B cell (primary cell): ENCODE measurements at regions not wholly inside any gene's neighbourhood (a gene's known extent, or its start where the extent isn't known, plus 50 kb on each side); places are given as distances from the start of the nearest gene placed in this dataset.

Experiments
- ATAC-seq: fragments of 200-7000 bp; cut with Tn5 transposase; one replicate; pipeline ENCODE4 v1.10.0; 2021; ENCODE audit warnings: low read depth, mild to moderate bottlenecking, moderate number of reproducible peaks, moderate library complexity
- CTCF ChIA-PET: fragments of 350-600 bp; sonication (Branson Sonifier 250); formaldehyde crosslinking; loops from one replicate; lab custom pipeline; 2021; ENCODE audit warnings: antibody characterized with exemption, inconsistent platforms; lab: Charles Lee
- POLR2A ChIA-PET: fragments of 350-600 bp; sonication (Branson Sonifier 250); formaldehyde crosslinking; loops from one replicate; lab custom pipeline; 2021; ENCODE audit warnings: antibody characterized with exemption; lab: Charles Lee
- DNase-seq: peaks from one replicate; pipeline ENCODE4 v3.0.0; 2013
- H2AFZ ChIP-seq: 2 replicates; pipeline ENCODE4 v1.6.1; 2012; ENCODE audit warnings: mild to moderate bottlenecking, low read depth, low read length; ENCODE audit not compliant: insufficient read depth, poor library complexity, severe bottlenecking
- H3K27ac ChIP-seq, 2 donors: 1 replicate in 1 of 2; 2 replicates in 1 of 2; pipeline ENCODE4 v1.5.1; 2012 to 2013; ENCODE audit warnings: low read length in 2 of 2, mild to moderate bottlenecking in 2 of 2, moderate library complexity in 1 of 2
- H3K27me3 ChIP-seq, 4 experiments: fragments of 200-600 bp in 1 of 4; sonication (generic) in 1 of 4; replicated peaks in 1 of 4; 1 replicate in 2 of 4; 2 replicates in 2 of 4; pipeline versions ENCODE4 v1.6.1 to v1.7.0; 2013 to 2016; ENCODE audit warnings: low read length in 3 of 4, mild to moderate bottlenecking in 2 of 4, mixed read lengths in 1 of 4, moderate library complexity in 1 of 4; ENCODE audit not compliant: insufficient read depth in 4 of 4, control insufficient read depth in 3 of 4; ENCODE audit errors: control extremely low read depth in 1 of 4
- H3K36me3 ChIP-seq, 2 experiments: replicated peaks in 1 of 2; 1 replicate in 1 of 2; 2 replicates in 1 of 2; pipeline versions ENCODE4 v1.6.1 to v1.7.1; 2013; ENCODE audit warnings: low read length in 1 of 2; ENCODE audit not compliant: insufficient read depth in 2 of 2, control insufficient read depth in 1 of 2; ENCODE audit errors: control extremely low read depth in 1 of 2, extremely low read depth in 1 of 2
- H3K4me1 ChIP-seq, 2 donors: fragments of 200-600 bp in 1 of 2; sonication (generic) in 1 of 2; 1 replicate in 1 of 2; 2 replicates in 1 of 2; pipeline versions ENCODE4 v1.5.1 to v1.6.1; 2013 to 2017; ENCODE audit warnings: low read length in 2 of 2; ENCODE audit not compliant: control insufficient read depth in 2 of 2, insufficient read depth in 2 of 2
- H3K4me2 ChIP-seq: replicated peaks from 2 replicates; pipeline ENCODE3; 2012; ENCODE audit warnings: mild to moderate bottlenecking, low read depth, low read length; ENCODE audit not compliant: poor library complexity, severe bottlenecking
- H3K4me3 ChIP-seq, 5 experiments: fragments of 200-600 bp in 1 of 5; sonication (generic) in 1 of 5; 1 replicate in 3 of 5; 2 replicates in 2 of 5; pipeline versions ENCODE4 v1.5.1 to v1.7.0; 2011 to 2016; ENCODE audit warnings: low read length in 4 of 5, mild to moderate bottlenecking in 4 of 5, low read depth in 2 of 5, control low read depth in 1 of 5, moderate library complexity in 1 of 5; ENCODE audit not compliant: insufficient read depth in 1 of 5; ENCODE audit errors: control extremely low read depth in 1 of 5, extremely low read depth in 1 of 5
- H3K79me2 ChIP-seq: fragments of 200-600 bp; sonication (generic); one replicate; pipeline ENCODE4 v1.6.0; 2016; ENCODE audit warnings: low read length; ENCODE audit not compliant: control insufficient read depth, insufficient read depth
- H3K9ac ChIP-seq: fragments of 200-600 bp; sonication (generic); 2 replicates; pipeline ENCODE4 v1.6.1; 2017; ENCODE audit warnings: mild to moderate bottlenecking, low read length, moderate library complexity
- H3K9me3 ChIP-seq, 3 donors: one replicate each; pipeline versions ENCODE4 v1.6.1 to v1.7.1; 2013; ENCODE audit warnings: low read length in 2 of 3; ENCODE audit not compliant: control insufficient read depth in 2 of 3, insufficient read depth in 1 of 3; ENCODE audit errors: control extremely low read depth in 1 of 3
- H4K20me1 ChIP-seq: 2 replicates; pipeline ENCODE4 v1.6.0; 2012; ENCODE audit warnings: mild to moderate bottlenecking, low read length; ENCODE audit not compliant: insufficient read depth, control insufficient read depth, poor library complexity, severe bottlenecking
- H3K27ac Mint-ChIP-seq: one replicate; pipeline ENCODE4 v1.8.0; 2021; ENCODE audit warnings: mixed read lengths
- H3K27me3 Mint-ChIP-seq: one replicate; pipeline ENCODE4 v1.8.0; 2021; ENCODE audit warnings: mixed read lengths
- H3K4me1 Mint-ChIP-seq: one replicate; pipeline ENCODE4 v1.8.0; 2021; ENCODE audit warnings: mixed read lengths
- H3K4me3 Mint-ChIP-seq: one replicate; pipeline ENCODE4 v1.8.0; 2021; ENCODE audit warnings: mixed read lengths
- H3K9me3 Mint-ChIP-seq: one replicate; pipeline ENCODE4 v1.8.0; 2022; ENCODE audit warnings: mixed read lengths; ENCODE audit not compliant: insufficient read depth
- EZH2 ChIP-seq: IDR thresholded peaks from 2 replicates; pipeline ENCODE4 v1.6.1; 2012; ENCODE audit warnings: borderline replicate concordance, low read depth, mild to moderate bottlenecking, moderate library complexity, low read length; ENCODE audit not compliant: insufficient read depth, poor library complexity, severe bottlenecking
- WGBS: methylation state at CpG from one replicate; pipeline ENCODE4 v1.1.5; 2013; ENCODE audit warnings: missing lambda C conversion rate; ENCODE audit not compliant: insufficient coverage; 5-methylcytosine and 5-hydroxymethylcytosine counted together
- intact Hi-C: fragments of 100-400 bp; cut with micrococcal nuclease; formaldehyde crosslinking; loops from one replicate; pipeline ENCODE4 v1.10.0; 2022
- TF ChIP-seq, protein P1 (sequence below): fragments of 200-600 bp; IDR thresholded peaks from one replicate; pipeline ENCODE4 v1.8.0; 2022; ENCODE audit warnings: antibody characterized with exemption, mild to moderate bottlenecking

DNA sequence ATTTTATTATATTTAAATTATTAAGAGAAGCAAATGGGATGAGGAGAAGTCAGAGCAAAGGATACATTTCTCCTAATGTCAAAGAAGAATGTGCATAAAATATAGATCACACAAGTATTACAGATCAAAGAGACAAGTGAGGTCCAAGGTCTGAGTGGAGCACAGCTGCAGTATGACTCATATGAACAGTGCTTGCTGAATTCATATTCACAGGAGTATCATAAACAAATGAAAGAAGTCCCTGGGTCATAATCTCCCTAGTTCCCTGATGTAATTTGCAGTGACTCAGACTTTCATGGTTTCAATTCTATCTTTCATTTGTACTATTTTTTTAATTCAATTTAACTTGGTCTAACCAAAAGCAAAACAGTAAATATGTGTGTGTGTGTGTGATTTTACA, 499.0 kb upstream of the CCDC179 start:
- Histone ChIP-seq H3K4me3 (no peak overlapping the region), H4K20me1 (no peaks in the 10 kb centered on the region), H3K9ac (no peak overlapping the region), H3K79me2 (no peaks in the 10 kb centered on the region), H3K9me3 (peaks cover 0 to 2% (median 0%) of the 10 kb centered on the region in 3 donors), H3K36me3 (no peaks in the 10 kb centered on the region), H3K4me2 (no peak overlapping the region), H2AFZ (no peak overlapping the region), H3K27me3 (no peaks in the 10 kb centered on the region), H3K4me1 (no peaks in the 10 kb centered on the region), H3K27ac (no peak overlapping the region)
- no peaks in the 10 kb centered on the region for H3K27me3 Mint-ChIP-seq
- no peak for DNase-seq
- H3K4me1 Mint-ChIP-seq: no peaks in the 10 kb centered on the region
- no peak overlapping the region for H3K4me3 Mint-ChIP-seq
- no peak for ATAC-seq
- H3K9me3 Mint-ChIP-seq: no peaks in the 10 kb centered on the region
- no peak overlapping the region for H3K27ac Mint-ChIP-seq
- ChIA-PET POLR2A (no interaction called here), CTCF (no interaction called here)
- no peak for TF ChIP-seq EZH2
- TF ChIP-seq, protein P1, sequence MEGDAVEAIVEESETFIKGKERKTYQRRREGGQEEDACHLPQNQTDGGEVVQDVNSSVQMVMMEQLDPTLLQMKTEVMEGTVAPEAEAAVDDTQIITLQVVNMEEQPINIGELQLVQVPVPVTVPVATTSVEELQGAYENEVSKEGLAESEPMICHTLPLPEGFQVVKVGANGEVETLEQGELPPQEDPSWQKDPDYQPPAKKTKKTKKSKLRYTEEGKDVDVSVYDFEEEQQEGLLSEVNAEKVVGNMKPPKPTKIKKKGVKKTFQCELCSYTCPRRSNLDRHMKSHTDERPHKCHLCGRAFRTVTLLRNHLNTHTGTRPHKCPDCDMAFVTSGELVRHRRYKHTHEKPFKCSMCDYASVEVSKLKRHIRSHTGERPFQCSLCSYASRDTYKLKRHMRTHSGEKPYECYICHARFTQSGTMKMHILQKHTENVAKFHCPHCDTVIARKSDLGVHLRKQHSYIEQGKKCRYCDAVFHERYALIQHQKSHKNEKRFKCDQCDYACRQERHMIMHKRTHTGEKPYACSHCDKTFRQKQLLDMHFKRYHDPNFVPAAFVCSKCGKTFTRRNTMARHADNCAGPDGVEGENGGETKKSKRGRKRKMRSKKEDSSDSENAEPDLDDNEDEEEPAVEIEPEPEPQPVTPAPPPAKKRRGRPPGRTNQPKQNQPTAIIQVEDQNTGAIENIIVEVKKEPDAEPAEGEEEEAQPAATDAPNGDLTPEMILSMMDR: no peak
- intact Hi-C loops: no loop called here

DNA sequence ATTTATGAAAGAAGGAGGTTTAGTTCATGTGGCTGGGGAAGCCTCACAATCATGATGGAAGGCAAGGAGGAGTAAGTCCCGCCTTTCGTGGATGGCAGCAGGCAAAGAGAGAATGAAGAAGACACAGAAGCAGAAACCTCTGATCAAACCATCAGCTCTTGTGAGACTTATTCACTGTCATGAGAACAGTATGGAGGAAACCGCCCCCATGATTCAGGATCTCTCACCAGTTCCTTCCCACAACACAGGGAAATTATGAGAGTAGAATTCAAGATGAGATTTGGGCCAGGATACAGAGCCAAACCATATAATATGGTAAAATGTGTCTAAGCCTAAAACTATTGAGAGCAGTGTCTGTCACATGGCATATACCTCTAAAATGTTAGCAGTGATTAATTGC, 503.8 kb upstream of the CCDC179 start:
- intact Hi-C loops: no loop called here
- ChIA-PET POLR2A (no interaction called here), CTCF (no interaction called here)
- H3K27me3 Mint-ChIP-seq: no peaks in the 10 kb centered on the region
- Histone ChIP-seq H3K9ac (no peak overlapping the region), H3K36me3 (no peaks in the 10 kb centered on the region), H3K27ac (no peak overlapping the region), H3K4me3 (no peak overlapping the region), H3K27me3 (no peaks in the 10 kb centered on the region), H3K4me1 (no peaks in the 10 kb centered on the region), H4K20me1 (no peaks in the 10 kb centered on the region), H3K9me3 (peaks cover 0 to 2% (median 0%) of the 10 kb centered on the region in 3 donors), H3K4me2 (no peak overlapping the region), H2AFZ (no peak overlapping the region), H3K79me2 (no peaks in the 10 kb centered on the region)
- TF ChIP-seq, protein P1: no peak
- no peak for TF ChIP-seq EZH2
- no peaks in the 10 kb centered on the region for H3K4me1 Mint-ChIP-seq
- no peak overlapping the region for H3K4me3 Mint-ChIP-seq
- peaks cover 2% of the 10 kb centered on the region for H3K9me3 Mint-ChIP-seq
- WGBS: 100% methylated on average over 2 of the region's 3 CpGs
- H3K27ac Mint-ChIP-seq: no peak overlapping the region
- DNase-seq (no peak), ATAC-seq (no peak)
